NCI-H2081 (cell line): ENCODE measurements at regions not wholly inside any gene's neighbourhood (a gene's known extent, or its start where the extent isn't known, plus 50 kb on each side); places are given as distances from the start of the nearest gene placed in this dataset.

ENCODE experiments used
- DNase-seq, 2 experiments: peaks; one replicate each; lab custom pipeline; 2025; lab: John Stamatoyannopoulos, UW

GRCh38 chr22:48354096-48354495, 1473.6 kb downstream of the BRD1 start:
- DNase-seq: no peak

GRCh38 chr22:48353116-48353947, 1474.3 kb downstream of the BRD1 start:
- no peak for DNase-seq

GRCh38 chr22:48352086-48352911, 1475.4 kb downstream of the BRD1 start:
- DNase-seq: no peak

- no peak for DNase-seq
Measured at GRCh38 chr22:48351376-48352085, 1476.1 kb downstream of the BRD1 start.

- no peak for DNase-seq
Measured at GRCh38 chr22:48350456-48350855, 1477.2 kb downstream of the BRD1 start.

GRCh38 chr22:48348855-48349254, 1478.8 kb downstream of the BRD1 start:
- no peak for DNase-seq

GRCh38 chr22:48347311-48347710, 1480.4 kb downstream of the BRD1 start:
- no peak for DNase-seq

- no peak for DNase-seq
Measured at GRCh38 chr22:48346911-48347310, 1480.8 kb downstream of the BRD1 start.

GRCh38 chr22:48346311-48346710, 1481.4 kb downstream of the BRD1 start:
- no peak for DNase-seq

- no peak for DNase-seq
Measured at GRCh38 chr22:48345631-48346030, 1482.0 kb downstream of the BRD1 start.

GRCh38 chr22:48343461-48343860, 1484.2 kb downstream of the BRD1 start:
- DNase-seq: no peak

- no peak for DNase-seq
Measured at GRCh38 chr22:48342732-48343131, 1484.9 kb downstream of the BRD1 start.

- no peak for DNase-seq
Measured at GRCh38 chr22:48342016-48342415, 1485.7 kb downstream of the BRD1 start.

- DNase-seq: no peak
Measured at GRCh38 chr22:48340727-48341709, 1486.7 kb downstream of the BRD1 start.

GRCh38 chr22:48340191-48340590, 1487.5 kb downstream of the BRD1 start:
- no peak for DNase-seq

- DNase-seq: no peak
Measured at GRCh38 chr22:48338793-48339705, 1488.6 kb downstream of the BRD1 start.

- DNase-seq: no peak
Measured at GRCh38 chr22:48337957-48338792, 1489.5 kb downstream of the BRD1 start.

GRCh38 chr22:48336339-48337060, 1491.2 kb downstream of the BRD1 start:
- no peak for DNase-seq
